Fibroblast of the aortic adventitia (primary cell): ENCODE measurements at regions not wholly inside any gene's neighbourhood (a gene's known extent, or its start where the extent isn't known, plus 50 kb on each side); places are given as distances from the start of the nearest gene placed in this dataset.
A peak's percentile ranks its signal among the peaks of the same experiment; 100 is the strongest.

Source experiments
- DNase-seq: peaks from one replicate; pipeline ENCODE4 v3.0.0-alpha.2; 2010; ENCODE audit warnings: low read depth
- H3K4me3 ChIP-seq: 2 replicates; pipeline ENCODE4 v1.5.1; 2011; ENCODE audit warnings: low read depth, mild to moderate bottlenecking, control low read depth, low read length, moderate library complexity
- TF ChIP-seq, protein P1 (sequence below): IDR thresholded peaks from 2 replicates; pipeline ENCODE4 v1.5.1; 2011; ENCODE audit warnings: mild to moderate bottlenecking, low read length, control low read depth, inconsistent platforms; ENCODE audit not compliant: insufficient read depth

DNA sequence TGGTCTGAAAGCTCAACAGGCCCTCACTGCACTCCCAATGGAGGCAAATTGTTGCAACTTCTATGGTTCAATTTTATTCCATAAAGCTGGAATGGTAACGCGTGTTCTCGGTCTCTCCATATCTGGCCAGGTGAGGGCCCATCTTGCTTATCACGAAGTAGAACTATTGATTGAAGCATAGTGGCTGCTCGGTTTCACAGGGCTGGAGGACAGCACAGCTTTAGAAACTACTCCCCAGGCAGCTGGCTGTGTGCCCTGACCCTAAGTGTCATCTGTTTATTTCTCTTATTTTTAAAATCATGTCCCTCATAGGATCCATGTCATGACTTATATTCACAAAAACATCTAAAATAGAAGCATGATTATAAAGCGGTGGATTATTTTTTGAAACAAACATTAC lies 223.4 kb downstream of the NPR3 start:
- TF ChIP-seq, protein P1, sequence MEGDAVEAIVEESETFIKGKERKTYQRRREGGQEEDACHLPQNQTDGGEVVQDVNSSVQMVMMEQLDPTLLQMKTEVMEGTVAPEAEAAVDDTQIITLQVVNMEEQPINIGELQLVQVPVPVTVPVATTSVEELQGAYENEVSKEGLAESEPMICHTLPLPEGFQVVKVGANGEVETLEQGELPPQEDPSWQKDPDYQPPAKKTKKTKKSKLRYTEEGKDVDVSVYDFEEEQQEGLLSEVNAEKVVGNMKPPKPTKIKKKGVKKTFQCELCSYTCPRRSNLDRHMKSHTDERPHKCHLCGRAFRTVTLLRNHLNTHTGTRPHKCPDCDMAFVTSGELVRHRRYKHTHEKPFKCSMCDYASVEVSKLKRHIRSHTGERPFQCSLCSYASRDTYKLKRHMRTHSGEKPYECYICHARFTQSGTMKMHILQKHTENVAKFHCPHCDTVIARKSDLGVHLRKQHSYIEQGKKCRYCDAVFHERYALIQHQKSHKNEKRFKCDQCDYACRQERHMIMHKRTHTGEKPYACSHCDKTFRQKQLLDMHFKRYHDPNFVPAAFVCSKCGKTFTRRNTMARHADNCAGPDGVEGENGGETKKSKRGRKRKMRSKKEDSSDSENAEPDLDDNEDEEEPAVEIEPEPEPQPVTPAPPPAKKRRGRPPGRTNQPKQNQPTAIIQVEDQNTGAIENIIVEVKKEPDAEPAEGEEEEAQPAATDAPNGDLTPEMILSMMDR, result no peak
- no peak overlapping the region for H3K4me3 ChIP-seq
- DNase-seq, result no peak

DNA sequence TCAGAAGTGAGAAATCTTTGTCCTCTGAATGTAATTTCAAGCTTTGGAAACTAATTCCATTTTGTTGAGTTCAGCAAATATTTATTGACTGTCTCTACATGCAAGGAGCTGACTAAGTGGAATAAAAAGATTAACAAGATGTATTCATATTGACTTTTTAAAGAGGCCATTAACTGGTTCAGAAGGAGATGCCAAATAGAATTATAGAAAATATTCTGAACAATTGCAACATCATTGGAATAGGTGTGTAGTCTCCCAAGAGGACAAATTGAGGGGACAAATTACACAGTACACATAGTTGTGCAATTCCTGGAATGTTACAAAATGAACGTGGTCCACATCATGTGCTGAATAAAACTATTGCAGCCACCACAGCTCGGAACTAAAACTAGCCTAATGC lies 224.2 kb downstream of the NPR3 start:
- no peak overlapping the region for H3K4me3 ChIP-seq
- DNase-seq, result no peak
- TF ChIP-seq, protein P1, result no peak

DNA sequence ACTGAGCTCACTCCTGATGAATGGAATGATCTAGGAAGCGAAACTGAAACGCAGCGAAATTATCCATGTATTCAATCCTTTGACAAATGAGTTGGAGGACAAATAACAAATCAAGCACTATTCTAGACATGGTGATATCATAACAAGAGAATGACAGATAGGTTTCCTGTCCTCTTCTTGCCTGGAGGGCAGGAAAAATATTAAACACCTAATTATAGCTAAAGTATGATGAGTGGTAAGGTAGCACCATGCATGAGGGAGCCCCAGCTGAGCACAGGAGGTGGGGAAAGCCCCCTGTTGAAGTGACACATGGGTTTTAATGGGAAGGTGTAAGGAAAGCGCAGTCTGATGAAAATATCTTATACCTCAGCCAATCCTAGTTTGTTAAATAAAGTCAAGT lies 225.2 kb downstream of the NPR3 start:
- DNase-seq, result no peak

DNA sequence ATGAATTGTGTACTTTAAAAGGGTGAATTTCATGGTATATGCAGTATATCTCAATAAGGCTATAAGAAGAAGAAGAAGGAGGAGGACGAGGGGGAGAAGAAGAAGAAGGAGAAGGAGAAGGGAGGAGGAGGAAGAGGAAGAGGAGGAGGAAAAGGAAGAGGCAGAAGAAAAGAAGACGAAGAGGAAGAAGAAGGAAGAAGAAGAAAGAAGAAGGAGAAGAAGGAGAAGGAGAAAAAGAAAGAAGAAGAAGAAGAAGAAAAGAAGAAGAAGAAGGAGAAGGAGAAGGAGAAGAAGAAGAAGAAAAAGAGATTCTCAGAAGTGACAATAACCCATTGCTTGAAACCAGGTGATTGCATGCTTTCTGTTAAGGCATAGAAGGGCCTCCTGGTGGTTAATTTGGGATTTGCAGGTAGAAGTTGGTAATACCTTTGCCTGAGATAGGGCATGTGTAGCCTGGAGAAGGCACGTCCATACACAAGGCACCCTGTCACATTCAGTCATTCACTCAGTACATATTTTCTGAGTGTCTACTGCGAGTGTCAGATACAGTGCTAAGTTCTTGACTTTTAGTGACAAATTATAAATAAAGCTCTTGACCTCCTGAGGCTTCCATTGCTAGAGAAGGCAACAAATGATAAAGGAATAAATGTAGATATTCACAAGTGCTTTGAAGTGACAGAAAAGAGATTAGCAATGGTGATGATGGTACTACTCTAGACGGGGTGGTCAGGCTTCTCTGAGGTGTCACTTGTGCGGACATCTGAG lies 231.3 kb downstream of the NPR3 start:
- H3K4me3 ChIP-seq, result no peak overlapping the region
- TF ChIP-seq, protein P1, result peak; percentile 36
- DNase-seq, result peak; percentile 9

More for the DNA sequence above, 225.2 kb downstream of the NPR3 start:
- H3K4me3 ChIP-seq, result no peak overlapping the region
- TF ChIP-seq, protein P1, result no peak

DNA sequence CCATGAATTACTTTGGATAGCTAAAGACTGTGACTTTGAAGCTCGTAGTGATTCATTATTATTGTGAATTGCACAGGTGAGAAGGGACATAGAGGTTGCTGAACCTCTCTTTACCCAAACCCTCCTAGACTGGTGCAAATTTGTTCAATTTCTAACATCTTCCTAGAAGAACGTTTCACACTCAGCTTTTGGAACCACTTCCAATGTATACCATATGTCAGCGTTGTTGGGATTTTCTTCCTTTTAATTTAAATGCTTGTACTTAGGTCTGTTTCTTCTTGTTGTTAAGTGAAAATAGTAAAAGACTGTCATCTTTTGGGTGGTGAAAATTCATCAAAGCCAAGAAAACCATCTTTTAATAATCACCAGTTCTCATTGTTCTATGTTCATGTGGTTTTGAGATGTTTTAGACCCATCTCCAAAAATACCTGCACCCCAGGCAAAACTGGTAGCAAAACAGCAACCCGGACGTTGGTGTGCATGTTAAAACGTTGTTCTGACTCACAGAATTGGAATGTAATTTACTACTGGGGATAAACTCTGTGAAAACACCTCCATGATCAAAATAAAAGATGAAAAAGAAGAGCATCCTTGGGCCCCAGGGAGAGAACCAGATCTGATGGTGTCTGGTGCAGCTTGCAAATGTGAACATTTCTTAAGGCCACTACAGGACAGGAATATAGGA lies 238.3 kb downstream of the NPR3 start:
- H3K4me3 ChIP-seq, result no peak overlapping the region
- DNase-seq, result no peak
- TF ChIP-seq, protein P1, result no peak

DNA sequence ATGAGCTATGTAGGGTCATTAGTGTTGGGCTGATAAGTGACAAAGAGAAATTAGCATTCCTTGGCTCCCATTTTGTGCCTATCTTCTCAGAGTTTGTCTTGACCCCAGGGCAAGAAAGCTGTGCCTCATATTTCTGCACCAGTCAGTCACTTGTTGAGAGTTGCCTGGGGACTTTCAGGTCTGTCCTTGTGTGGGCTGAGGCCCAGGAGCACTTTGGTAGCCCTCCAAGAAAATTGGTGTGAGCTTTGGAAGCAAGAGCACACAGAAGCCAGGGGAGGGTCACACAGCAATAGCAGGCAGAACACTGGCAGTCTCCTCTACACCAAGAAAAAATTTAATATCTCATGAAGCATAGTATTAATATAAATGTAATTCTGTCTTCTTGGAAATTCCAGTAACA lies 239.9 kb downstream of the NPR3 start:
- TF ChIP-seq, protein P1, result no peak
- no peak overlapping the region for H3K4me3 ChIP-seq
- no peak for DNase-seq
